GM18951 (cell line): ENCODE measurements at regions not wholly inside any gene's neighbourhood (a gene's known extent, or its start where the extent isn't known, plus 50 kb on each side); places are given as distances from the start of the nearest gene placed in this dataset.
"Not testable (repeated sequence)": the region's sequence is repeated elsewhere in the genome, so short reads cannot be mapped to it uniquely, and the experiment has no call there.

ENCODE experiments used
- POLR2A ChIP-seq: IDR thresholded peaks from 4 replicates; pipeline ENCODE4 v1.6.1; 2011; ENCODE audit warnings: mild to moderate bottlenecking; ENCODE audit not compliant: insufficient read length, insufficient read depth; ENCODE audit errors: extremely low read depth
- in situ Hi-C: fragments of 300-500 bp; cut with MboI; formaldehyde crosslinking; loops from one replicate; pipeline ENCODE4 v1.12.0; 2022; ENCODE audit warnings: low sequenced_read_pairs, mixed read lengths, inconsistent platforms; ENCODE audit not compliant: unreplicated experiment

- in situ Hi-C loops = no loop called here
- no peak for TF ChIP-seq POLR2A
Observed at GRCh38 chr4:20166544-20166943, 85.2 kb upstream of the SLIT2 start.

DNA sequence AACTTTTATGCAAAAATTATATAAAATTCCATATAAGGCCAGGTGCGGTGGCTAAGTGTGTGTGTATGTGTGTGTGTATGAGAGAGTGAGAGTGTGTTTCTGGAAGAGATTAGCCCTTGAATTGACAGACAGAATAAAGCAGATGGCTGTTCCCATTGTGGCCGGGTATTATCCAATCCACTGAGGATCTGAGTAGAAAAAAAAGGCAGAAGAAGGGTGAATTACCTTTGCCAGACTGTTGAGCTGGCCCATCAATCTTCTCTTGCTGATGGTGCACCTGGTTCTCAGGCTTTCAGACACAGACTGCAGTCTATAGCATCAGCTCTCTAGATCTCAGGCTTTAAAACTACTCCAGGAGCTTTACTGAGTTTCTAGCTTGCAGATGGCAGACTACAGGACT, 92.2 kb upstream of the SLIT2 start:
- in situ Hi-C loops = no loop called here
- TF ChIP-seq POLR2A = no peak

- in situ Hi-C loops = no loop called here
- TF ChIP-seq POLR2A = no peak
Observed at GRCh38 chr4:20158195-20158594, 93.5 kb upstream of the SLIT2 start.

DNA sequence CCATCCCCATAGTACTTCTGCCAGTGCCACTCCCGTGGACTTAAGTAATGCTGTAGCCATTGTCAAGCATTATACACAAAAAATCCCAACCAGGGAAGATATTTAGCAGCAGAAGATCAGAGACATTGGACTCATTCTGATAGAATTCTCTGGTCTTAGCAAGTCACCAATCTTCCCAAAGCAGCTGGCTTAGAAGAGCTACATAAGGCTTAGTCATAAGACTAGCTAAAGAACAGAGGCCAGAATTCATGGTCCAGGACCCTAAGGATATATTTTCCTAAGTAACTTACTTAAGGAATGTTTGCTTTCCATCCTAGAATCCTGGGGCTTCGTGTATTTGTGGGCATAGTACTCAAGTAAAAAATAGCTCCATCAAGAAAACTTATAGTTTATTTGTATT, 100.3 kb upstream of the SLIT2 start:
- no peak for TF ChIP-seq POLR2A
- in situ Hi-C loops = no loop called here

GRCh38 chr4:20149143-20149542, 102.6 kb upstream of the SLIT2 start:
- in situ Hi-C loops = not testable (repeated sequence)

- no peak for TF ChIP-seq POLR2A
- in situ Hi-C loops = no loop called here
Observed at GRCh38 chr4:20137176-20137575, 114.5 kb upstream of the SLIT2 start.

DNA sequence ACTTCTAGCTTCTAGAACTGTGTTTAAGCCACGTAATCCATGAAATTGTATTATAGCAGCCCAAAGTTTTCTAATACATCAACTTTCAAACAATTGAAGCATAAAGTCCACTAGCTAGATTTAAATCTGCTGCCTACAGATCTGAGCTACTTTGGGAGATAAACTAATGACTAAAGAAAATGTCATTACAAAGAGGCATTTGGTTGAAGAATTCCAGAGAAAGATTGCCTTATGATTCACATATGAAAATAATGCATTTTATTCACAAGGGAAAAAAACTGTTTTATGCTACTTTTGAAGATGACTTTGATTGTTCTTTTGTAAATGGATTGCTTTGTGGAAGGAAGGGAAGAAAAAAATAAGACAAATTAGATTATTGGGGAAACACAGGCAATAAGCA, 124.1 kb upstream of the SLIT2 start:
- TF ChIP-seq POLR2A = no peak
- in situ Hi-C loops = no loop called here

GRCh38 chr4:20126906-20127305, 124.8 kb upstream of the SLIT2 start:
- TF ChIP-seq POLR2A = no peak
- in situ Hi-C loops = no loop called here

DNA sequence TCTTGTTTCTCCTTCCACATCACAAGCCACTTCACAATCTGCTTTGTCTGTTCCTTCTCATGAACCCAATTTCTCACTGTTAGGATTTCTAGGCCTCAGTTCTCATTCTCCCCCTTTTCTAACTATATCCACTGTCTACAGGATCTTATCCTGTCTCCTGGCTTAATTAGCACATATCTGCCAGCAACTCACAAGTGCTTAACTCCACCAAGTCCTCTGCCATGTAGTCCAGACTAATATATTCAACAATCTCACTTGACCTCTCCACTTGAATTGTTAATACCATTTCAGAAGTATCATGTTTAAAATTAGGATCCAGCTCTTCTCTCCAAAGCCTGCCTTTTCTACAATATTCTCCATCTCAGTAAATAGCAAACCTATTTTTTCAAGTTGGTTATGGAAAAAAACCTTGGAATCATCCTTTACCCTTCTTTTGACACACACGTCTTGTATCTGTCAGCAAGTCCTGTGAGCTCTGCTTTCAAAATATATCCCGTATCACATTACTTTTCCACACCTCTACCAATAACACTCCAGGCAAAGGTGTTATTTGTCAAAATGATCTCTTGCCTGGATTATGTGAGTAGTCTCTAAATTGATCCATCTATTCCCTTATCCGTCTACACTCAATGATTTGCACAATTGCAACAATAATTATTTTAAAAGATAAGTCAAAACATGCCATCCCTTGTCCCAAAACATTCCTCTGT, 127.2 kb upstream of the SLIT2 start:
- no peak for TF ChIP-seq POLR2A
- in situ Hi-C loops = no loop called here

DNA sequence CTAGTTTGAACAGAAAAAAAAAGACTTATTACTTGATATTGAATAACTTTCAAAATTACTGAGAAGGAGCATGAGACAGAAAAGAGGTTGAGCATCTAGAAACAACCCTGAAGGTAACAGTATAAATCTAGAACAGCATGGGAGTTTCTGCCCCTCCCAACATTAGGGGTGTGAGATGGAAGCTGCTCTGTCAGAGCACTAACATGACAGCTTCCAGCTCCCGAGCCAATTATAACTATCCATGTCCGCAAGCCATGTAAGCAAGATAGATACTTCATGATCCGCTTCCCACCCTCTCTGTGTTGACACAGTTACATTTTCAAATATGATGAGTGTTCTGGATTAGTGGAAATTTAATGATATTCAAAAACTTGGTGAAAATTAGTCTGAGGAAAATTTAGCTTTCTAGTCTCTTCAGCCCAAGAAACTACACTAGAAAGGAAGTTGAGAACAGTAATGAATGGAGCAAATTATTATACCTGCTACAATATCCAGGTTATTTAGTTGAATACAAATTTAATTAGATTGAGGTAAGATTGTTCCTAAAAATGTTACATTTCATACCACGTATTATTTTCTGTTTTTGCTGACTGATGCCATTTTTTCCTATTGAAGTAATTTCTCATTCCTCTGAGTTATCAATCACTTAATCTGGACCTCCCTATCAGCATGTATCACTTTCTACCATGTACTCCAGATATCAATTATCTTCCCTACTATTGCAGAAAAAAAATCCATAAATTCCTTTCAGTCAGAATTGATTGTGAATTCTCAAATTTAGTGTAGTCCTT, 129.3 kb upstream of the SLIT2 start:
- in situ Hi-C loops = no loop called here
- no peak for TF ChIP-seq POLR2A

DNA sequence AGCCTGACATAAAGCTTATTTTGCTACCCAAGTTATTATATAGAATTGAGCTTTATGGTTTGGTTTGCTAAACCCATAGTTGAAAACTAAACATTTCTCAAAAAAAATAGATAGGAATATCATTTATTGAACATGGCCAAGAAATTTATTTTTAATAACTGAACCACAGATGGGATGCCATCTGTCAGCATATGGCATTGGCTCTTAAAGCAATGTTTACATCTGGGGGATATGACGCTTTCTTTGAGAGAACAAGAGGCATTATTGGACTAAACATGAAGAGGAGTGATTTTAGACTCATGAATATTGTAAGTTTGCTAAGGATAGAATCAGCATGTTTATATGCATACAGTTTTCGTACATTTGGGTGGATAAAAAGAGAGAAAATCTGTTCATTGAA, 132.6 kb upstream of the SLIT2 start:
- TF ChIP-seq POLR2A = no peak
- in situ Hi-C loops = no loop called here

GRCh38 chr4:20109391-20109790, 142.3 kb upstream of the SLIT2 start:
- TF ChIP-seq POLR2A = no peak

GRCh38 chr4:20106921-20107320, 144.8 kb upstream of the SLIT2 start:
- no peak for TF ChIP-seq POLR2A
- in situ Hi-C loops = no loop called here

More at GRCh38 chr4:20109391-20109790, 142.3 kb upstream of the SLIT2 start:
- in situ Hi-C loops = no loop called here

- in situ Hi-C loops = no loop called here
- TF ChIP-seq POLR2A = no peak
Observed at GRCh38 chr4:20101831-20102230, 149.9 kb upstream of the SLIT2 start.
